IMR-90 (cell line): ENCODE measurements at regions not wholly inside any gene's neighbourhood (a gene's known extent, or its start where the extent isn't known, plus 50 kb on each side); places are given as distances from the start of the nearest gene placed in this dataset.

ENCODE experiments used
- ATAC-seq: fragments of 200-7000 bp; cut with Tn5 transposase; 2 replicates; pipeline ENCODE4 v1.9.1; 2020; ENCODE audit warnings: low read depth, mild to moderate bottlenecking, moderate library complexity
- BruUV-seq: library from RNA; stranded (reverse); fragments of 400-500 nt; replicated peaks from 2 replicates; lab custom pipeline; 2021; lab: Mats Ljungman, UMichigan
- CTCF ChIA-PET: fragments of 300-600 bp; formaldehyde crosslinking; extraction: SDS; loops from one replicate; lab custom pipeline; 2021; ENCODE audit warnings: antibody characterized with exemption; lab: Yijun Ruan, JAX
- POLR2A ChIA-PET: fragments of 300-600 bp; sonication (Branson Sonifier 250); formaldehyde crosslinking; loops from one replicate; lab custom pipeline; 2022; ENCODE audit warnings: antibody characterized with exemption; ENCODE audit not compliant: unreplicated experiment; lab: Charles Lee
- DNase-seq: peaks from one replicate; pipeline ENCODE4 v3.0.0; 2013
- H2AFZ ChIP-seq: replicated peaks from 2 replicates; pipeline ENCODE3; 2013; ENCODE audit warnings: low read length, mild to moderate bottlenecking; ENCODE audit not compliant: poor library complexity
- H2AK5ac ChIP-seq: 2 replicates; pipeline ENCODE4 v1.6.1; 2013; ENCODE audit warnings: low read depth, low read length, inconsistent platforms
- H2AK9ac ChIP-seq: replicated peaks from 2 replicates; pipeline ENCODE3; 2013; ENCODE audit warnings: mild to moderate bottlenecking, low read depth, low read length, moderate library complexity; ENCODE audit not compliant: poor library complexity
- H2BK120ac ChIP-seq: 2 replicates; pipeline ENCODE4 v1.6.1; 2013; ENCODE audit warnings: low read depth, low read length, inconsistent platforms
- H2BK15ac ChIP-seq: 3 replicates; pipeline ENCODE4 v1.6.1; 2013; ENCODE audit warnings: low read depth, low read length, inconsistent platforms
- H2BK20ac ChIP-seq: 2 replicates; pipeline ENCODE4 v1.6.1; 2013; ENCODE audit warnings: low read depth, mild to moderate bottlenecking, inconsistent platforms, low read length, moderate library complexity
- H2BK5ac ChIP-seq: 2 replicates; pipeline ENCODE4 v1.6.1; 2013; ENCODE audit warnings: mild to moderate bottlenecking, low read depth, low read length, inconsistent platforms; ENCODE audit not compliant: poor library complexity, severe bottlenecking
- H3K14ac ChIP-seq: replicated peaks from 2 replicates; pipeline ENCODE4 v1.6.1; 2013; ENCODE audit warnings: low read depth, low read length, inconsistent platforms
- H3K18ac ChIP-seq: 2 replicates; pipeline ENCODE4 v1.6.1; 2013; ENCODE audit warnings: low read depth, low read length, control low read depth
- H3K23ac ChIP-seq: 2 replicates; pipeline ENCODE4 v1.6.1; 2013; ENCODE audit warnings: low read depth, low read length, inconsistent platforms
- H3K27ac ChIP-seq: 2 replicates; pipeline ENCODE4 v1.5.1; 2013; ENCODE audit warnings: mild to moderate bottlenecking, control low read depth, low read length; ENCODE audit not compliant: insufficient read depth
- H3K27me3 ChIP-seq: 2 replicates; pipeline ENCODE4 v1.6.1; 2013; ENCODE audit warnings: low read length; ENCODE audit not compliant: control insufficient read depth, insufficient read depth
- H3K36me3 ChIP-seq: 2 replicates; pipeline ENCODE4 v1.6.1; 2013; ENCODE audit warnings: low read length, mixed read lengths; ENCODE audit not compliant: control insufficient read depth, insufficient read depth
- H3K4ac ChIP-seq: 2 replicates; pipeline ENCODE4 v1.6.1; 2013; ENCODE audit warnings: low read depth, low read length, inconsistent platforms
- H3K4me1 ChIP-seq: 2 replicates; pipeline ENCODE4 v1.6.1; 2013; ENCODE audit warnings: low read length, mixed read lengths; ENCODE audit not compliant: control insufficient read depth, insufficient read depth
- H3K4me2 ChIP-seq: 2 replicates; pipeline ENCODE4 v1.6.1; 2013; ENCODE audit warnings: low read depth, mild to moderate bottlenecking, control low read depth, low read length, moderate library complexity
- H3K4me3 ChIP-seq: 2 replicates; pipeline ENCODE4 v1.5.1; 2013; ENCODE audit warnings: low read depth, mild to moderate bottlenecking, control low read depth, low read length, moderate library complexity; ENCODE audit not compliant: insufficient read depth
- H3K56ac ChIP-seq: 2 replicates; pipeline ENCODE4 v1.6.1; 2013; ENCODE audit warnings: low read length, inconsistent platforms; ENCODE audit not compliant: insufficient read depth; ENCODE audit errors: extremely low read depth
- H3K79me1 ChIP-seq, 2 experiments: 2 replicates each; pipeline ENCODE4 v1.6.1; 2013; ENCODE audit warnings: low read length in 2 of 2, inconsistent platforms in 1 of 2, low read depth in 1 of 2
- H3K9ac ChIP-seq: 2 replicates; pipeline ENCODE4 v1.6.1; 2013; ENCODE audit warnings: low read depth, low read length, control low read depth
- H3K9me1 ChIP-seq: 2 replicates; pipeline ENCODE4 v1.6.1; 2013; ENCODE audit warnings: low read length, inconsistent platforms; ENCODE audit not compliant: insufficient read depth
- H3K9me3 ChIP-seq: 2 replicates; pipeline ENCODE4 v1.6.1; 2013; ENCODE audit warnings: low read length; ENCODE audit not compliant: control insufficient read depth, insufficient read depth
- H4K20me1 ChIP-seq: 2 replicates; pipeline ENCODE4 v1.6.1; 2013; ENCODE audit warnings: low read length, inconsistent platforms; ENCODE audit not compliant: insufficient read depth
- H4K5ac ChIP-seq: 2 replicates; pipeline ENCODE4 v1.6.1; 2013; ENCODE audit warnings: mild to moderate bottlenecking, low read depth, low read length, control low read depth
- H4K8ac ChIP-seq, 2 experiments: 2 replicates each; pipeline ENCODE4 v1.6.1; 2013; ENCODE audit warnings: low read depth in 2 of 2, low read length in 2 of 2, control low read depth in 1 of 2, inconsistent platforms in 1 of 2
- H4K91ac ChIP-seq: 2 replicates; pipeline ENCODE4 v1.6.1; 2013; ENCODE audit warnings: low read depth, low read length, inconsistent platforms; ENCODE audit not compliant: insufficient read depth
- CEBPB ChIP-seq: IDR thresholded peaks from 2 replicates; pipeline ENCODE4 v1.6.1; 2012; ENCODE audit warnings: low read depth, low read length, improper control_type of control experiment
- FOS ChIP-seq: fragments of 150-350 bp; IDR thresholded peaks from 2 replicates; pipeline ENCODE4 v1.6.1; 2016; ENCODE audit warnings: low read depth, low read length
- MAFK ChIP-seq: IDR thresholded peaks from 2 replicates; pipeline ENCODE4 v1.6.1; 2012; ENCODE audit warnings: low read depth, low read length, improper control_type of control experiment
- MXI1 ChIP-seq: IDR thresholded peaks from 2 replicates; pipeline ENCODE4 v1.6.1; 2012; ENCODE audit warnings: low read depth, mild to moderate bottlenecking, low read length, moderate library complexity, borderline replicate concordance
- NFE2L2 ChIP-seq: fragments of 150-350 bp; IDR thresholded peaks from 2 replicates; pipeline ENCODE4 v1.6.1; 2016; ENCODE audit warnings: low read depth, mild to moderate bottlenecking, low read length
- WGBS, 2 experiments: methylation state at CpG; one replicate each; pipeline versions ENCODE4 v1.1.5 to v1.1.7; 2013; ENCODE audit warnings: missing lambda C conversion rate in 2 of 2; ENCODE audit not compliant: insufficient read length in 1 of 2; ENCODE audit errors: extremely low coverage in 2 of 2; 5-methylcytosine and 5-hydroxymethylcytosine counted together
- dilution Hi-C: fragments of 300-500 bp; cut with HindIII; formaldehyde crosslinking; loops from one replicate; pipeline ENCODE4 v1.14.3; 2018; ENCODE audit warnings: low sequenced_read_pairs; ENCODE audit not compliant: unreplicated experiment
- in situ Hi-C: fragments of 300-500 bp; cut with MboI; formaldehyde crosslinking; loops from 3 replicates; pipeline ENCODE4 v1.14.3; 2019; ENCODE audit warnings: low sequenced_read_pairs, inconsistent platforms, mixed read lengths
- intact Hi-C: fragments of 100-400 bp; cut with micrococcal nuclease; formaldehyde crosslinking; loops from 2 replicates; pipeline ENCODE4 v1.10.0; 2022
- TF ChIP-seq, protein P1 (sequence below): conservative IDR thresholded peaks from 2 replicates; pipeline ENCODE4 v1.5.1; 2012; ENCODE audit warnings: mild to moderate bottlenecking, low read depth, low read length, improper control_type of control experiment
- TF ChIP-seq, protein P2 (sequence below): fragments of 150-350 bp; IDR thresholded peaks from 2 replicates; pipeline ENCODE4 v1.6.1; 2017; ENCODE audit warnings: mild to moderate bottlenecking, antibody characterized with exemption, low read length, low read depth

DNA sequence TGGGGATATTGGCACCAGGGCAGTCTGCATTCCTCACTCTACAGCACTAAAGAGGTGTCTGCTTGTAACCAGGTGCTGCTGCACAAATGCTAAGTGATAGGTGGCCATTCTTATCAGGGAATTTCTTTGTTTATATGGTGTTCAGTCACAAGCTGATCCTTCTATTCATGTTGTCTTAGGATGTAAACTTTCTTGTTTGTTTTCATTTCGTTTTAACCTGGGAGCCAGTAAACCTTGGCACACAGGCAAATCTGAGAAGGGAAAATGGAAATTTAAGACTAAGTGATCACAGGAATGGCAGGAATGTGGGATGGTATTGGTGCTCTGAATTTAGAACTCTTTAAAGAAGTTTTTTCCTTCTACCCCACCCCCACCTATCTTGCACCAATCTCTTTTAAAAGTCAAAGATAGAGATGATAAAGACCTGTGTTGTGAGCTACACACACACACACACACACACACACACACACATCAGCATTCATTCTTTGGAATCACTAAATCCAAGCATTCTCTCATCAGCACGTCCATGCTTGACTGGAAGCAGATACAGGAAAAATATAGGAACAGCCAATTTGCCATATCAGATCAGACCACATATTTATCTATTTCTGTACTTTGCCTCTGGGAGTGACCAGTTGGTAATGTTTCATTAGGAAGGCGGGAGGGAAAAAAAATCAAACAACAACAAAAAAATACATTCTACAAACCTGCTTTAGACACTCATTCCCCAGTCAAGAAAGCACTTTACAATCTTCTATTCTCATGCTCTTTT, 451.4 kb upstream of the ADGRL2 start:
- no peak overlapping the region for H2AFZ ChIP-seq
- no peak overlapping the region for H3K4me3 ChIP-seq
- in situ Hi-C loops, result no loop called here
- intact Hi-C loops, result no loop called here
- no peaks in the 10 kb centered on the region for H4K20me1 ChIP-seq
- ATAC-seq (no peak), DNase-seq (no peak)
- H3K79me1 ChIP-seq, result no peaks in the 10 kb centered on the region
- no peaks in the 10 kb centered on the region for H3K9me1 ChIP-seq
- H3K9me3 ChIP-seq, result no peaks in the 10 kb centered on the region
- H3K56ac ChIP-seq, result no peak overlapping the region
- ChIA-PET POLR2A (no interaction called here), CTCF (no interaction called here)
- no peak overlapping the region for H2BK15ac ChIP-seq
- no peak for TF ChIP-seq FOS
- no peak for TF ChIP-seq MAFK
- TF ChIP-seq, protein P1, sequence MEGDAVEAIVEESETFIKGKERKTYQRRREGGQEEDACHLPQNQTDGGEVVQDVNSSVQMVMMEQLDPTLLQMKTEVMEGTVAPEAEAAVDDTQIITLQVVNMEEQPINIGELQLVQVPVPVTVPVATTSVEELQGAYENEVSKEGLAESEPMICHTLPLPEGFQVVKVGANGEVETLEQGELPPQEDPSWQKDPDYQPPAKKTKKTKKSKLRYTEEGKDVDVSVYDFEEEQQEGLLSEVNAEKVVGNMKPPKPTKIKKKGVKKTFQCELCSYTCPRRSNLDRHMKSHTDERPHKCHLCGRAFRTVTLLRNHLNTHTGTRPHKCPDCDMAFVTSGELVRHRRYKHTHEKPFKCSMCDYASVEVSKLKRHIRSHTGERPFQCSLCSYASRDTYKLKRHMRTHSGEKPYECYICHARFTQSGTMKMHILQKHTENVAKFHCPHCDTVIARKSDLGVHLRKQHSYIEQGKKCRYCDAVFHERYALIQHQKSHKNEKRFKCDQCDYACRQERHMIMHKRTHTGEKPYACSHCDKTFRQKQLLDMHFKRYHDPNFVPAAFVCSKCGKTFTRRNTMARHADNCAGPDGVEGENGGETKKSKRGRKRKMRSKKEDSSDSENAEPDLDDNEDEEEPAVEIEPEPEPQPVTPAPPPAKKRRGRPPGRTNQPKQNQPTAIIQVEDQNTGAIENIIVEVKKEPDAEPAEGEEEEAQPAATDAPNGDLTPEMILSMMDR, result no peak
- no peak for TF ChIP-seq MXI1
- TF ChIP-seq CEBPB, result no peak
- TF ChIP-seq, protein P2, sequence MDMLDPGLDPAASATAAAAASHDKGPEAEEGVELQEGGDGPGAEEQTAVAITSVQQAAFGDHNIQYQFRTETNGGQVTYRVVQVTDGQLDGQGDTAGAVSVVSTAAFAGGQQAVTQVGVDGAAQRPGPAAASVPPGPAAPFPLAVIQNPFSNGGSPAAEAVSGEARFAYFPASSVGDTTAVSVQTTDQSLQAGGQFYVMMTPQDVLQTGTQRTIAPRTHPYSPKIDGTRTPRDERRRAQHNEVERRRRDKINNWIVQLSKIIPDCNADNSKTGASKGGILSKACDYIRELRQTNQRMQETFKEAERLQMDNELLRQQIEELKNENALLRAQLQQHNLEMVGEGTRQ, result no peak
- no peak for TF ChIP-seq NFE2L2
- no peak overlapping the region for H3K27ac ChIP-seq
- no peak overlapping the region for H4K8ac ChIP-seq
- H3K4me2 ChIP-seq, result no peak overlapping the region
- H3K9ac ChIP-seq, result no peak overlapping the region
- H4K5ac ChIP-seq, result no peak overlapping the region
- no peaks in the 10 kb centered on the region for H3K4me1 ChIP-seq
- no peak overlapping the region for H3K18ac ChIP-seq
- no peak overlapping the region for H3K23ac ChIP-seq
- no peak overlapping the region for H3K4ac ChIP-seq
- H2BK5ac ChIP-seq, result no peak overlapping the region
- no peak overlapping the region for H2BK120ac ChIP-seq
- H4K91ac ChIP-seq, result no peak overlapping the region
- H3K14ac ChIP-seq, result no peak overlapping the region
- dilution Hi-C loops, result no loop called here
- H2AK5ac ChIP-seq, result no peak overlapping the region
- H2AK9ac ChIP-seq, result no peak overlapping the region
- BruUV-seq, result no TSS peak
- H3K27me3 ChIP-seq, result no peaks in the 10 kb centered on the region
- WGBS, 2 experiments, result no CpG with 5 or more reads among the region's 3 CpGs
- no peak overlapping the region for H2BK20ac ChIP-seq
- H3K36me3 ChIP-seq, result no peaks in the 10 kb centered on the region
